ENCODE measurements at regions not wholly inside any gene's neighbourhood (a gene's known extent, or its start where the extent isn't known, plus 50 kb on each side); places are given as distances from the start of the nearest gene placed in this dataset.

GRCh38 chr11:92432515-92432914, 207.9 kb downstream of the FAT3 start:
- no peak for TF ChIP-seq EHMT2 (IDR thresholded peaks at IDR 0.05; ENCODE audit: low read depth)
- TF ChIP-seq ZFP36 (IDR thresholded peaks at IDR 0.05; ENCODE audit: borderline replicate concordance, partially characterized antibody): no peak
